ENCODE measurements at regions not wholly inside any gene's neighbourhood (a gene's known extent, or its start where the extent isn't known, plus 50 kb on each side); places are given as distances from the start of the nearest gene placed in this dataset.
A peak's percentile ranks its signal among the peaks of the same experiment; 100 is the strongest.

GRCh38 chr13:73248154-73248553, 189.3 kb downstream of the KLF5 start:
- Mint-ChIP-seq H3K4me3 (no peak overlapping the region), H3K36me3 (ENCODE audit: low read depth) (no peaks in the 10 kb centered on the region), H3K9me3 (ENCODE audit: low read depth) (no peaks in the 10 kb centered on the region), H3K27ac (no peak overlapping the region), H3K4me1 (no peaks in the 10 kb centered on the region), H3K27me3 (no peaks in the 10 kb centered on the region)
- ChIA-PET CTCF (interaction anchor here (0.6 to 0.9 kb wide), 2 partner anchors 203 to 258 kb away, joined by 3 to 4 read pairs; no protein-coding TSS in a partner anchor), POLR2A (no interaction called here)
- no peak for DNase-seq
- ATAC-seq: no peak
- intact Hi-C loops (cut with DNase I, micrococcal nuclease): no loop called here

GRCh38 chr13:73245246-73245645, 186.4 kb downstream of the KLF5 start:
- no peak for ATAC-seq

GRCh38 chr13:73244467-73244866, 185.7 kb downstream of the KLF5 start:
- Mint-ChIP-seq H3K27ac (no peak overlapping the region), H3K4me1 (no peaks in the 10 kb centered on the region), H3K36me3 (ENCODE audit: low read depth) (no peaks in the 10 kb centered on the region), H3K4me3 (no peak overlapping the region), H3K27me3 (no peaks in the 10 kb centered on the region), H3K9me3 (ENCODE audit: low read depth) (no peaks in the 10 kb centered on the region)
- DNase-seq (no peak), ATAC-seq (no peak)
- POLR2A ChIA-PET: no interaction called here
- intact Hi-C loops (cut with DNase I, micrococcal nuclease): no loop called here
- CTCF ChIA-PET: no interaction called here

More at GRCh38 chr13:73245246-73245645, 186.4 kb downstream of the KLF5 start:
- no peaks in the 10 kb centered on the region for H3K36me3 Mint-ChIP-seq (ENCODE audit: low read depth)
- H3K4me1 Mint-ChIP-seq: no peaks in the 10 kb centered on the region
- H3K27me3 Mint-ChIP-seq: no peaks in the 10 kb centered on the region
- H3K9me3 Mint-ChIP-seq (ENCODE audit: low read depth): no peaks in the 10 kb centered on the region
- no peak overlapping the region for H3K4me3 Mint-ChIP-seq
- no peak for DNase-seq
- ChIA-PET CTCF (no interaction called here), POLR2A (no interaction called here)
- intact Hi-C loops (cut with DNase I, micrococcal nuclease): no loop called here
- H3K27ac Mint-ChIP-seq: no peak overlapping the region

- ChIA-PET POLR2A (no interaction called here), CTCF (no interaction called here)
- H3K27me3 Mint-ChIP-seq: no peaks in the 10 kb centered on the region
- no peak for DNase-seq
- ATAC-seq: no peak
- intact Hi-C loops (cut with DNase I, micrococcal nuclease): no loop called here
- no peaks in the 10 kb centered on the region for H3K9me3 Mint-ChIP-seq (ENCODE audit: low read depth)
- H3K4me1 Mint-ChIP-seq: no peaks in the 10 kb centered on the region
- H3K27ac Mint-ChIP-seq: no peak overlapping the region
- H3K4me3 Mint-ChIP-seq: no peak overlapping the region
- no peaks in the 10 kb centered on the region for H3K36me3 Mint-ChIP-seq (ENCODE audit: low read depth)
Observed at GRCh38 chr13:73242515-73243015, 183.8 kb downstream of the KLF5 start.

GRCh38 chr13:73240193-73240592, 181.4 kb downstream of the KLF5 start:
- H3K4me3 Mint-ChIP-seq: no peak overlapping the region
- ChIA-PET CTCF (no interaction called here), POLR2A (no interaction called here)
- no peaks in the 10 kb centered on the region for H3K27me3 Mint-ChIP-seq
- no peaks in the 10 kb centered on the region for H3K4me1 Mint-ChIP-seq
- no peak overlapping the region for H3K27ac Mint-ChIP-seq
- H3K36me3 Mint-ChIP-seq (ENCODE audit: low read depth): no peaks in the 10 kb centered on the region
- ATAC-seq (no peak), DNase-seq (no peak)
- intact Hi-C loops (cut with DNase I, micrococcal nuclease): no loop called here
- H3K9me3 Mint-ChIP-seq (ENCODE audit: low read depth): no peaks in the 10 kb centered on the region

- peaks cover 12% of the 10 kb centered on the region for H3K4me1 Mint-ChIP-seq
- H3K36me3 Mint-ChIP-seq (ENCODE audit: low read depth): no peaks in the 10 kb centered on the region
- CTCF ChIA-PET: interaction anchor here (0.6 kb wide), 1 partner anchor 1551 kb away, joined by 3 read pairs; no protein-coding TSS in a partner anchor
Observed at GRCh38 chr13:73235385-73235784, 176.6 kb downstream of the KLF5 start.

GRCh38 chr13:73231471-73231870, 172.7 kb downstream of the KLF5 start:
- intact Hi-C loops (cut with DNase I, micrococcal nuclease): no loop called here
- ATAC-seq (no peak), DNase-seq (no peak)
- CTCF ChIA-PET: interaction anchor here (1.7 kb wide), 1 partner anchor 16 kb away, joined by 3 read pairs; no protein-coding TSS in a partner anchor
- Mint-ChIP-seq H3K9me3 (ENCODE audit: low read depth) (no peaks in the 10 kb centered on the region), H3K27ac (no peak overlapping the region), H3K4me3 (no peak overlapping the region), H3K4me1 (peaks cover 35% of the 10 kb centered on the region), H3K27me3 (peaks cover 3% of the 10 kb centered on the region), H3K36me3 (ENCODE audit: low read depth) (no peaks in the 10 kb centered on the region)
- POLR2A ChIA-PET: interaction anchor here (0.6 kb wide), 1 partner anchor 25 kb away, joined by 3 read pairs; no protein-coding TSS in a partner anchor

More at GRCh38 chr13:73235385-73235784, 176.6 kb downstream of the KLF5 start:
- Mint-ChIP-seq H3K27me3 (no peaks in the 10 kb centered on the region), H3K27ac (no peak overlapping the region), H3K9me3 (ENCODE audit: low read depth) (no peaks in the 10 kb centered on the region), H3K4me3 (no peak overlapping the region)
- intact Hi-C loops (cut with DNase I, micrococcal nuclease): no loop called here
- ATAC-seq: no peak
- POLR2A ChIA-PET: no interaction called here
- DNase-seq: no peak

- Mint-ChIP-seq H3K27me3 (peaks cover 3% of the 10 kb centered on the region), H3K27ac (no peak overlapping the region), H3K4me3 (no peak overlapping the region), H3K9me3 (ENCODE audit: low read depth) (no peaks in the 10 kb centered on the region), H3K36me3 (ENCODE audit: low read depth) (no peaks in the 10 kb centered on the region), H3K4me1 (peaks cover 35% of the 10 kb centered on the region)
- DNase-seq (peak; percentile 52), ATAC-seq (peak; percentile 54)
- POLR2A ChIA-PET: no interaction called here
- intact Hi-C loops (cut with DNase I, micrococcal nuclease): no loop called here
- CTCF ChIA-PET: interaction anchor here (0.6 to 1.7 kb wide), 3 partner anchors 15 to 275 kb away, joined by 3 to 4 read pairs (median 4); no protein-coding TSS in a partner anchor
Observed at GRCh38 chr13:73230716-73231115, 171.9 kb downstream of the KLF5 start.

GRCh38 chr13:73228546-73228945, 169.7 kb downstream of the KLF5 start:
- H3K4me1 Mint-ChIP-seq: peaks cover 46% of the 10 kb centered on the region
- CTCF ChIA-PET: interaction anchor here (0.8 to 1.4 kb wide), 2 partner anchors 22 to 77 kb away, joined by 3 read pairs; no protein-coding TSS in a partner anchor
- peak; percentile 35 for DNase-seq
- no peak overlapping the region for H3K4me3 Mint-ChIP-seq
- POLR2A ChIA-PET: no interaction called here
- no peaks in the 10 kb centered on the region for H3K36me3 Mint-ChIP-seq (ENCODE audit: low read depth)
- H3K27me3 Mint-ChIP-seq: peaks cover 3% of the 10 kb centered on the region
- no peaks in the 10 kb centered on the region for H3K9me3 Mint-ChIP-seq (ENCODE audit: low read depth)
- intact Hi-C loops (cut with DNase I, micrococcal nuclease): loop anchor here in 1 of 2 experiments (5.0 kb wide), 1 partner anchor 489 kb away; no protein-coding TSS in a partner anchor
- no peak overlapping the region for H3K27ac Mint-ChIP-seq
- ATAC-seq: peak; percentile 83

GRCh38 chr13:73225990-73226389, 167.2 kb downstream of the KLF5 start:
- ChIA-PET CTCF (no interaction called here), POLR2A (no interaction called here)
- ATAC-seq (no peak), DNase-seq (no peak)
- intact Hi-C loops (cut with DNase I, micrococcal nuclease): loop anchor here in 1 of 2 experiments (2.0 to 5.0 kb wide), 2 partner anchors 477 to 491 kb away; no protein-coding TSS in a partner anchor
- Mint-ChIP-seq H3K36me3 (ENCODE audit: low read depth) (no peaks in the 10 kb centered on the region), H3K27ac (no peak overlapping the region), H3K27me3 (peaks cover 3% of the 10 kb centered on the region), H3K9me3 (ENCODE audit: low read depth) (no peaks in the 10 kb centered on the region), H3K4me1 (peaks cover 44% of the 10 kb centered on the region), H3K4me3 (no peak overlapping the region)

- intact Hi-C loops (cut with DNase I, micrococcal nuclease): loop anchor here (5.0 kb wide), 2 partner anchors 478 to 493 kb away; no protein-coding TSS in a partner anchor
- DNase-seq: no peak
- Mint-ChIP-seq H3K4me1 (peaks cover 33% of the 10 kb centered on the region), H3K9me3 (ENCODE audit: low read depth) (no peaks in the 10 kb centered on the region), H3K27me3 (peaks cover 3% of the 10 kb centered on the region), H3K4me3 (no peak overlapping the region), H3K36me3 (ENCODE audit: low read depth) (no peaks in the 10 kb centered on the region), H3K27ac (no peak overlapping the region)
- ChIA-PET POLR2A (no interaction called here), CTCF (no interaction called here)
- ATAC-seq: peak; percentile 43
Observed at GRCh38 chr13:73224703-73225102, 165.9 kb downstream of the KLF5 start.

- no peaks in the 10 kb centered on the region for H3K36me3 Mint-ChIP-seq (ENCODE audit: low read depth)
- H3K4me3 Mint-ChIP-seq: no peak overlapping the region
- intact Hi-C loops (cut with DNase I, micrococcal nuclease): loop anchor here in 1 of 2 experiments (5.0 kb wide), 1 partner anchor 479 kb away; no protein-coding TSS in a partner anchor
- no peak overlapping the region for H3K27ac Mint-ChIP-seq
- H3K27me3 Mint-ChIP-seq: peaks cover 3% of the 10 kb centered on the region
- peaks cover 21% of the 10 kb centered on the region for H3K4me1 Mint-ChIP-seq
- no peaks in the 10 kb centered on the region for H3K9me3 Mint-ChIP-seq (ENCODE audit: low read depth)
- DNase-seq: peak; percentile 54
- ATAC-seq: peak; percentile 59
- ChIA-PET POLR2A (no interaction called here), CTCF (interaction anchor here (0.6 kb wide), 1 partner anchor 110 kb away, joined by 3 read pairs; no protein-coding TSS in a partner anchor)
Observed at GRCh38 chr13:73223372-73223781, 164.6 kb downstream of the KLF5 start.
